GM23338 (cell line): ENCODE measurements at regions not wholly inside any gene's neighbourhood (a gene's known extent, or its start where the extent isn't known, plus 50 kb on each side); places are given as distances from the start of the nearest gene placed in this dataset.

Source experiments
- ATAC-seq: fragments of 200-7000 bp; cut with Tn5 transposase; 3 replicates; pipeline ENCODE4 v1.9.1; 2020
- DNase-seq: peaks from one replicate; pipeline ENCODE4 v3.0.0-alpha.2; 2015; ENCODE audit warnings: low spot score
- H2AFZ ChIP-seq: fragments of 200-600 bp; sonication (generic); 2 replicates; pipeline ENCODE4 v1.8.0; 2016; ENCODE audit warnings: antibody characterized with exemption, mild to moderate bottlenecking, moderate library complexity
- H3F3A ChIP-seq: fragments of 200-600 bp; sonication (generic); replicated peaks from 2 replicates; pipeline ENCODE4 v1.8.0; 2017; ENCODE audit warnings: antibody characterized with exemption, mixed run types, low read depth
- H3K27ac ChIP-seq: fragments of 200-600 bp; sonication (generic); 2 replicates; pipeline ENCODE4 v1.6.1; 2016; ENCODE audit warnings: low read depth
- H3K27me3 ChIP-seq: fragments of 200-600 bp; sonication (generic); 2 replicates; pipeline ENCODE4 v1.8.0; 2016; ENCODE audit warnings: mild to moderate bottlenecking, mixed run types, moderate library complexity; ENCODE audit not compliant: insufficient read depth
- H3K36me3 ChIP-seq: fragments of 200-600 bp; sonication (generic); 2 replicates; pipeline ENCODE4 v1.8.0; 2016; ENCODE audit warnings: mild to moderate bottlenecking; ENCODE audit not compliant: insufficient read depth
- H3K4me1 ChIP-seq: fragments of 200-600 bp; sonication (generic); 2 replicates; pipeline ENCODE4 v1.8.0; 2016; ENCODE audit warnings: mild to moderate bottlenecking, moderate library complexity; ENCODE audit not compliant: insufficient read depth
- H3K4me2 ChIP-seq: fragments of 200-600 bp; sonication (generic); 2 replicates; pipeline ENCODE4 v1.7.1; 2017; ENCODE audit warnings: mixed run types
- H3K4me3 ChIP-seq: fragments of 200-600 bp; sonication (generic); 2 replicates; pipeline ENCODE4 v1.6.1; 2016; ENCODE audit warnings: mixed run types
- H3K79me2 ChIP-seq: fragments of 200-600 bp; sonication (generic); replicated peaks from 2 replicates; pipeline ENCODE4 v1.8.0; 2017; ENCODE audit warnings: mild to moderate bottlenecking; ENCODE audit not compliant: insufficient read depth
- H3K9me2 ChIP-seq: fragments of 200-600 bp; sonication (generic); 2 replicates; pipeline ENCODE4 v1.8.0; 2017; ENCODE audit not compliant: insufficient read depth
- H4K20me1 ChIP-seq: fragments of 200-600 bp; sonication (generic); replicated peaks from 2 replicates; pipeline ENCODE4 v1.8.0; 2017; ENCODE audit warnings: mild to moderate bottlenecking; ENCODE audit not compliant: insufficient read depth
- H3K27ac Mint-ChIP-seq: 2 replicates; pipeline ENCODE4 v1.8.0; 2020; ENCODE audit warnings: inconsistent platforms, mild to moderate bottlenecking, moderate library complexity, mixed read lengths
- H3K27me3 Mint-ChIP-seq: 3 replicates; pipeline ENCODE4 v1.8.0; 2022; ENCODE audit warnings: low read depth, mild to moderate bottlenecking, moderate library complexity, mixed read lengths, inconsistent platforms; ENCODE audit not compliant: insufficient read depth, poor library complexity
- H3K36me3 Mint-ChIP-seq: 3 replicates; pipeline ENCODE4 v1.8.0; 2021; ENCODE audit warnings: low read depth, mild to moderate bottlenecking, inconsistent platforms, moderate library complexity, mixed read lengths
- H3K4me1 Mint-ChIP-seq: 3 replicates; pipeline ENCODE4 v1.8.0; 2020; ENCODE audit warnings: mild to moderate bottlenecking, inconsistent platforms, mixed read lengths
- H3K4me3 Mint-ChIP-seq: 3 replicates; pipeline ENCODE4 v1.8.0; 2021; ENCODE audit warnings: moderate library complexity, mild to moderate bottlenecking, inconsistent platforms, mixed read lengths
- H3K9me3 Mint-ChIP-seq: 3 replicates; pipeline ENCODE4 v1.8.0; 2020; ENCODE audit warnings: moderate library complexity, mild to moderate bottlenecking, inconsistent platforms, mixed read lengths
- CTCF ChIP-seq, 2 experiments: fragments of 200-600 bp in 1 of 2; sonication (generic) in 1 of 2; conservative IDR thresholded peaks; 2 replicates each; pipeline versions ENCODE4 v1.5.1 to v1.6.1; 2016 to 2017; ENCODE audit warnings: antibody characterized with exemption in 2 of 2, low read depth in 2 of 2, mild to moderate bottlenecking in 2 of 2, moderate library complexity in 1 of 2
- ETS1 ChIP-seq: IDR thresholded peaks from 2 replicates; pipeline ENCODE4 v1.6.1; 2016; ENCODE audit warnings: antibody characterized with exemption
- EZH2 ChIP-seq: fragments of 200-600 bp; sonication (generic); IDR thresholded peaks from one replicate; pipeline ENCODE4 v1.8.0; 2017; ENCODE audit warnings: antibody characterized with exemption, mild to moderate bottlenecking, low read depth; ENCODE audit not compliant: unreplicated experiment
- JUNB ChIP-seq: IDR thresholded peaks from one replicate; pipeline ENCODE4 v1.6.1; 2016; ENCODE audit warnings: antibody characterized with exemption; ENCODE audit not compliant: unreplicated experiment
- POLR2AphosphoS5 ChIP-seq: IDR thresholded peaks from 2 replicates; pipeline ENCODE4 v1.6.1; 2016; ENCODE audit warnings: antibody characterized with exemption, low read depth
- REST ChIP-seq: IDR thresholded peaks from one replicate; pipeline ENCODE4 v1.6.1; 2018; ENCODE audit warnings: antibody characterized with exemption; ENCODE audit not compliant: unreplicated experiment
- ZNF114 ChIP-seq: fragments of 250-450 bp; sonication (Bioruptor Pico); IDR thresholded peaks from 2 replicates; pipeline ENCODE4 v1.5.0; 2020; ENCODE audit warnings: mild to moderate bottlenecking, moderate library complexity
- ZNF331 ChIP-seq: fragments of 250-450 bp; sonication (Bioruptor Pico); IDR thresholded peaks from 2 replicates; pipeline ENCODE4 v1.5.0; 2020; ENCODE audit warnings: low read depth, mild to moderate bottlenecking, moderate library complexity

GRCh38 chr15:39131609-39132008 is 449.3 kb upstream of the THBS1 start:
- H3K36me3 ChIP-seq: no peaks in the 10 kb centered on the region
- Mint-ChIP-seq H3K9me3 (no peaks in the 10 kb centered on the region), H3K4me3 (no peak overlapping the region), H3K27ac (no peak overlapping the region), H3K4me1 (peaks cover 10% of the 10 kb centered on the region; the same call in 2 of the 3 replicates), H3K27me3 (peaks cover 3% of the 10 kb centered on the region), H3K36me3 (no peaks in the 10 kb centered on the region)
- peaks cover 8% of the 10 kb centered on the region for H3K9me2 ChIP-seq
- 0 out of 2 replicates have a peak, but pooled peaks cover 9% of the 10 kb centered on the region for H3K4me1 ChIP-seq
- H2AFZ ChIP-seq: no peak overlapping the region
- no peak overlapping the region for H3K4me2 ChIP-seq
- no peaks in the 10 kb centered on the region for H3K27me3 ChIP-seq
- DNase-seq: no peak
- ATAC-seq: no peak
- no peaks in the 10 kb centered on the region for H3F3A ChIP-seq
- H3K27ac ChIP-seq: no peak overlapping the region
- no peak for TF ChIP-seq JUNB
- no peaks in the 10 kb centered on the region for H3K79me2 ChIP-seq
- no peak overlapping the region for H3K4me3 ChIP-seq
- no peaks in the 10 kb centered on the region for H4K20me1 ChIP-seq

GRCh38 chr15:39132070-39132469 is 448.8 kb upstream of the THBS1 start:
- Histone ChIP-seq H2AFZ (no peak overlapping the region), H3K27me3 (no peaks in the 10 kb centered on the region), H3K79me2 (no peaks in the 10 kb centered on the region), H3K36me3 (no peaks in the 10 kb centered on the region), H3K27ac (no peak overlapping the region), H3K4me1 (0 out of 2 replicates have a peak, but pooled peaks cover 9% of the 10 kb centered on the region), H3K4me2 (no peak overlapping the region), H4K20me1 (no peaks in the 10 kb centered on the region), H3K9me2 (peaks cover 8% of the 10 kb centered on the region), H3F3A (no peaks in the 10 kb centered on the region), H3K4me3 (no peak overlapping the region)
- H3K4me3 Mint-ChIP-seq: no peak overlapping the region
- no peak for ATAC-seq
- H3K4me1 Mint-ChIP-seq: peaks cover 10% of the 10 kb centered on the region; the same call in 2 of the 3 replicates
- peaks cover 3% of the 10 kb centered on the region for H3K27me3 Mint-ChIP-seq
- TF ChIP-seq ETS1: no peak
- no peak for TF ChIP-seq POLR2AphosphoS5
- TF ChIP-seq ZNF331 (CRISPR knock-in tag): no peak
- TF ChIP-seq CTCF (conservative IDR thresholded peaks at IDR 0.05; ENCODE audit: low read depth in 2 of 2): no peak
- no peak for TF ChIP-seq EZH2
- no peaks in the 10 kb centered on the region for H3K36me3 Mint-ChIP-seq
- DNase-seq: no peak
- no peaks in the 10 kb centered on the region for H3K9me3 Mint-ChIP-seq
- no peak overlapping the region for H3K27ac Mint-ChIP-seq

- Histone ChIP-seq H2AFZ (no peak overlapping the region), H3K79me2 (no peaks in the 10 kb centered on the region), H3K36me3 (no peaks in the 10 kb centered on the region), H3K9me2 (peaks cover 8% of the 10 kb centered on the region), H3K27ac (no peak overlapping the region), H3K4me3 (no peak overlapping the region), H4K20me1 (no peaks in the 10 kb centered on the region), H3F3A (no peaks in the 10 kb centered on the region), H3K4me1 (0 out of 2 replicates have a peak, but pooled peaks cover 5% of the 10 kb centered on the region), H3K4me2 (no peak overlapping the region), H3K27me3 (no peaks in the 10 kb centered on the region)
- H3K4me3 Mint-ChIP-seq: no peak overlapping the region
- H3K4me1 Mint-ChIP-seq: peaks cover 7% of the 10 kb centered on the region; the same call in 2 of the 3 replicates
- no peak for ATAC-seq
- no peak overlapping the region for H3K27ac Mint-ChIP-seq
- H3K36me3 Mint-ChIP-seq: no peaks in the 10 kb centered on the region
- peaks cover 3% of the 10 kb centered on the region for H3K27me3 Mint-ChIP-seq
- H3K9me3 Mint-ChIP-seq: no peaks in the 10 kb centered on the region
- no peak for DNase-seq
- TF ChIP-seq REST (no peak), EZH2 (no peak), POLR2AphosphoS5 (no peak), JUNB (no peak), ZNF114 (CRISPR knock-in tag) (no peak)
These were observed 447.8 kb upstream of the THBS1 start for GRCh38 chr15:39132954-39133600.
